SK-N-MC (cell line): ENCODE measurements at regions not wholly inside any gene's neighbourhood (a gene's known extent, or its start where the extent isn't known, plus 50 kb on each side); places are given as distances from the start of the nearest gene placed in this dataset.

Source experiments
- EZH2 ChIP-seq: fragments of 200-600 bp; sonication (generic); IDR thresholded peaks from one replicate; pipeline ENCODE4 v1.6.1; 2017; ENCODE audit warnings: antibody characterized with exemption
- POLR2AphosphoS5 ChIP-seq: IDR thresholded peaks from 2 replicates; pipeline ENCODE4 v1.6.1; 2012; ENCODE audit warnings: mild to moderate bottlenecking, low read depth, low read length, borderline replicate concordance

DNA sequence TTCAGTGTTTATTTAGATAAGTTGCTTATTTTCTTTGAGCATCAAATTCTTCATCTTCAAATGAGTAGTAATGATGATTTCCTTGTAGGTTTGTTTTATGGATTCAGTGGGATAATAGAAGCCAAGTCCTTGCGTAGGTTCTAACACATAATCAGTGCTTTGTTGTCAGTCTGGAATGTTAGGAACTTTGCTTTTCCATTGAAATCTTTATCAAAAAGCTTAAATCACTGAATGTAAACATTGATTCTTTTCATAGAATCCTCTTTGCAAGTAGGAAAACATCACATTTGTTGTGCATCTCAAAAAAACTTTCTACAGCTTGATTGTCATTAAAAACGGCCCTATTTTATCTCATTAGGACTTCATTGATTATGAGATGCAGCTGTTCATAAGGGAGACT is 490.3 kb upstream of the GOT2 start:
- TF ChIP-seq POLR2AphosphoS5 (no peak), EZH2 (no peak)
